T-helper 2 cell (primary cell): ENCODE measurements at regions not wholly inside any gene's neighbourhood (a gene's known extent, or its start where the extent isn't known, plus 50 kb on each side); places are given as distances from the start of the nearest gene placed in this dataset.
A peak's percentile ranks its signal among the peaks of the same experiment; 100 is the strongest.
"Not testable (repeated sequence)": the region's sequence is repeated elsewhere in the genome, so short reads cannot be mapped to it uniquely, and the experiment has no call there.

Experiments
- DNase-seq, 5 experiments: peaks; one replicate each; pipeline versions ENCODE4 v3.0.0 to v3.0.0-alpha.2; 2012 to 2022

GRCh38 chr12:9543341-9543740, 64.4 kb downstream of the KLRB1 start:
- not testable (repeated sequence) for DNase-seq

GRCh38 chr12:9542827-9543226, 64.9 kb downstream of the KLRB1 start:
- DNase-seq = not testable (repeated sequence)

GRCh38 chr12:9515925-9516324, 91.8 kb downstream of the KLRB1 start:
- peak in 1 of 5 experiments; percentile 63 for DNase-seq

GRCh38 chr12:9512695-9513094, 95.0 kb downstream of the KLRB1 start:
- DNase-seq = not testable (repeated sequence)

DNA sequence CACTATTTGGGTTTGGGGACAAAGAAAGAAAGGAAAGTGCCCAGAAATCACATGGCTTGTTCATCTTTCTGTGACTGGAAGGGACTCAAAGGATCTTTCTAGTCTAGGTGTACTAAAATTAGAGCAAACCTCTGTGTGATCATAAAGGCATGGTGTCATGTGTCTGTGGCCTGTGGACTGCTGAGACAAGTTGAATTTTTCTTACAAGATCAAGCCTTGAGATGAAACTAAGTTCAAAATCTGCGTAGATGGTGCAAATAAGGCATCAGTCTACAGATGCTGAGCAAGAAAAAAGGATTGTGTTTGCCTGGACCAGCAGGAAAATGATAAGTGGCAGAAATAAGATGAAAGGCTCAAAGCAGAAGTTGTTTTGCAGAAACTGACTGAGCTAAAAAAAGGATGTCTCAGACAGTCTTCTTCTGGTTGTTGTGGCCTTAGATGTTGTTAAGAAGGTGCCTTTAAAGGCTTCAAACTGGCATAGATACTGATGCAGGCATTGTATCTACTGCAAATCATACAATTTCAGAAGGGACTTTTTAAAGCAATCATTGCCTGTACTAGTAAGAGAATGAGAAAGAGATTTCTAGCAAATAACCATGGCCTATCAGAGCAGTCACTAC, 97.2 kb downstream of the KLRB1 start:
- DNase-seq = not testable (repeated sequence)

GRCh38 chr12:9509464-9510161, 98.1 kb downstream of the KLRB1 start:
- DNase-seq = no peak

DNA sequence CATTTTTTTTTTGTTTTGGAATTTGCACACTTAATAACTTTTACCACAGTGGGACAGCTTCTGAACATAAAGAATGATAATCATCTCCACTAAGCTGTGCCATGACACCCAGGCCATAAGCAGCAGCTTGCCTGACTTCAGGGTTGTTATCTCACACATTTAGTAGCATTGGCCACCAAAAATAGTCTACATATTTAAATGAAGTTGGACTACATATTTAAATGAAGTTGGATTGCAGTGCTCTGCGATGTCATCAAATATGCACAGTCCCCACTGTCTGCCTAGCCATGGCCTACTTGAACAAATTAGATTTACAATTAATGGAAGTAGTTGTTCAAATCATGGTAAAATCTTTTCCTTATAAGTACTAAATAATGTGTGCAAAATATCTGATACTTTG, 101.0 kb downstream of the KLRB1 start:
- no peak for DNase-seq

GRCh38 chr12:9503384-9503783, 104.3 kb downstream of the KLRB1 start:
- DNase-seq = not testable (repeated sequence)

- not testable (repeated sequence) for DNase-seq
Observed at GRCh38 chr12:9502845-9503244, 104.9 kb downstream of the KLRB1 start.

- not testable (repeated sequence) for DNase-seq
Observed at GRCh38 chr12:9493325-9493724, 114.4 kb downstream of the KLRB1 start.

- DNase-seq = not testable (repeated sequence)
Observed at GRCh38 chr12:9481289-9481688, 126.4 kb downstream of the KLRB1 start.

- not testable (repeated sequence) for DNase-seq
Observed at GRCh38 chr12:9474197-9474596, 133.5 kb downstream of the KLRB1 start.

- DNase-seq = not testable (repeated sequence)
Observed at GRCh38 chr12:9473638-9474037, 134.1 kb downstream of the KLRB1 start.

DNA sequence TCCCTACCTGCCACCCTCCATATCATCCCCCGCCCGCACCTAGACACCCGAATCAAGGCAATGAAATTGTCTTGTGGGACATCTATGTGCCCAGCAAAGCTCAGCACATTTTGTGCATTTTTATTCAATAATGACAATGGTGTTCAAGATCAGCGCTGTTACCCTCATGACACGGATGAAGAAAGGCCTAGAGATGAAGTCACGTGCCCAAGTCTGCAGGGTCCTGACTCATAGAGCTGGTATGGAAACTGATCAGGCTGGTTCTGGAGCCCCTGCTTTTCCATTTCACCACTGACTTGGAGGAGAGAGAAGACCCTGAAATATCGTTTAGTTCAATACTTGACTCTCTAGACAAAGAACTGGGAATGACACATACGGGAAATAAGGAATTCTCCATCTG, 136.2 kb downstream of the KLRB1 start:
- DNase-seq = not testable (repeated sequence)

GRCh38 chr12:9470367-9470766, 137.3 kb downstream of the KLRB1 start:
- DNase-seq = peak in 1 of 5 experiments; percentile 29

GRCh38 chr12:9469956-9470355, 137.8 kb downstream of the KLRB1 start:
- not testable (repeated sequence) for DNase-seq

- DNase-seq = not testable (repeated sequence)
Observed at GRCh38 chr12:9469463-9469862, 138.3 kb downstream of the KLRB1 start.

DNA sequence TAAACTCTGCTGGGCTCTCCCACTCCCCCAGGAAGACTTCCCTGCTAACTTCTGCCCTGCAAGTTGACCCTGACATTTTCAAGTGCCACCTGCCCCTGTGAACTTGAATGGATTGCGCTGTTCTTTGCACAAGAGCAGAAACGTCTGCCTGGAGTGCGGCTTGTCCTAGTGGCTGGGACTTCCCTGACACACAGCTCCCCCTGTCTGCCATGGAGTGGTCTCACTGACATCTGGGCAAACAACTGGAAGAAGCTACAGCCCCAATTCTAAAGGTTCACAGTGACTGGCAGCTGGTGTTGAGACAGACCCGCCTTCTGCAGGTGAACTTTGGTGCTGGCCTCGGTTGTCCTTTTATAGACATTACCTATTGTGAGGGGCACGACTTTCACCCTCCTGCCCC, 138.7 kb downstream of the KLRB1 start:
- DNase-seq = peak in 1 of 5 experiments; percentile 34

DNA sequence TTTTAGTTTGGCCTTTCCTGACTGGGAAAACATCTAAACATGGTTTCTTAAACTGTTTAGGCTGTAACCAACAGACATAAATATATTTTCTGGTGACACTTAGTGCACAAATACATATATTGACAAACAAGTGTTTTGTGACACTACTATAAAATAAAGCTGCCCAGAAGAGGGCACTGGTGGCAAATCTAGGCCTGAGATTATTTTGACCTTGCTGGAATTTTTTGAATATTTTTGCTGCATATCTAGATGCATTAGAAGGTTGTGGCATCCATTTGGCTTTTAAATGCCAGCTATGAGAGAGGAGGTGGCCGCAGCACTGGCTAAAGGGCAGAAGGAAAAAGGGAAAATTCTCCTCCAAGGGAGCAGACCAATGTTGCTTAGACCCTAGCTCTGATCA, 139.6 kb downstream of the KLRB1 start:
- DNase-seq = peak in 1 of 5 experiments; percentile 29

DNA sequence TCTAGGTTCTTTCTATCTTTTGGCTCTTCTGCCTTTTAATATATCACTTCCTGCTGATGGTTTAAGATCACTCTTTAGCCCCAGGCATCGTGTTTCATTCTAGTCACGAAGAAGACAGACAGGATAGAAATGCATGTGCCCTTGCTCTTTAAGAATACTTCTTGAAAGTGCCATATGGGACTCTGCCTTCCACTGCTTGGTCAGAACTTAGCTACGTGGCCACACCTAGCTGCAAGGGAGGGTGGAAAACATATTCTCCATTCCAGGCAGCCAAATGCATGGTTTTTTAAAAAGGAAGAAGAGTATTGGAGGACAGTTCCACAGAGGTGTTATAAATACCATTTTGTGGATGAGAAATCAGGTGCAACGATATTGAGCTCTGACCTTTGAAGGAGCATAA, 143.3 kb downstream of the KLRB1 start:
- DNase-seq = no peak

DNA sequence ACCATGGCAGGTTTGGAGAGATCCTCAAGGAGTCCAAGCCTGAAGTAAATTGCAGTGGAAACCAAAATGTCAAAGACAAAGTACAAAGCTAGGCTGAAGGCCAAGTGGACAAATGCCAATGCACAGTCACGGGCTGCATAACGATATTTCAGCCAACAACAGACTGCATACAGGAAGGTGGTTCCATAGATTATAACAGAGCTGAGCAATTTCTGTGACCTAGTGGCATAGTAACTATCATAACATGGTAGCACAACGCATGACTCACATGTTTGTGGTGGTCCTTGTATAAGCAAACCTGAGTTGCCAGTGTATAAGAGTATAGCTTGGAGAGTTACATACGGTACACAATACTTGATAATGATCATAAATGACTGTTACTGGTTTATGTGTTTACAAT, 152.2 kb downstream of the KLRB1 start:
- not testable (repeated sequence) for DNase-seq

DNA sequence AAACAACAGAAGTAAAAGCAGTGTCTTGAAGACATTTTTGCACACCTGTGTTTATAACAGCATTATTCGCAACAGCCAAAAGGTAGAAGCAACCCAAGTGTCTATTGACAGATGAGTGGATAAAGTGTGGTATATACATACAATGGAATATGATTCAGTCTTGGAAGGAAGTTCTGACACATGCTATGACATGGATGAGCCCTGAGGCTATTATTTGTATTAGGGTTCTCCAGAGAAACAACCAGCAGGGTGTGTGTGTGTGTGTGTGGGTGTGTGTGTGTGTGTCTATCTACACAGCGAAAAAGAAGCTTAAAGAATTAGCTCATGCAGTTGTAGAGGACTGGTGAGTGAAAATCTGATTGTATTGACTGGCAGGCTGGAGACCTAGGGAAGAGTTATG, 153.7 kb downstream of the KLRB1 start:
- not testable (repeated sequence) for DNase-seq

DNA sequence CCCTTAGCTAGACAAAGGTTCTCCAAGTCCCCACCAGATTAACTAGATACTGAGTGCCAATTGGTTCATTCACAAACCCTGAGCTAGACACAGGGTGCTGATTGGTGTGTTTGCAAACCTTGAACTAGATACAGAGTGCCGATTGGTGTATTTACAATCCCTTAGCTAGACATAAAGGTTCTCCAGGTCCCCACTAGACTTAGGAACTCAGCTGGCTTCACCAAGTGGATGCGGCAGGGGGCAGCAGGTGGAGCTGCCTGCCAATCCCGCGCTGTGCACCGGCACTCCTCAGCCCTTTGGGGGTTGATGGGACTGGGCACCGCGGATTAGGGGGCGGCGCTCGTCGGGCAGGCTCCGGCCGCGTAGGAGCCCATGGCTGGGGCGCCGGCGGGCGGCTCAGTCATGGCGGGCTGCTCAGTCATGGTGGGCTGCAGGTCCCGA, 157.6 kb downstream of the KLRB1 start:
- DNase-seq = peak in 3 of 5 experiments; percentile 9 to 59 (median 41)

DNA sequence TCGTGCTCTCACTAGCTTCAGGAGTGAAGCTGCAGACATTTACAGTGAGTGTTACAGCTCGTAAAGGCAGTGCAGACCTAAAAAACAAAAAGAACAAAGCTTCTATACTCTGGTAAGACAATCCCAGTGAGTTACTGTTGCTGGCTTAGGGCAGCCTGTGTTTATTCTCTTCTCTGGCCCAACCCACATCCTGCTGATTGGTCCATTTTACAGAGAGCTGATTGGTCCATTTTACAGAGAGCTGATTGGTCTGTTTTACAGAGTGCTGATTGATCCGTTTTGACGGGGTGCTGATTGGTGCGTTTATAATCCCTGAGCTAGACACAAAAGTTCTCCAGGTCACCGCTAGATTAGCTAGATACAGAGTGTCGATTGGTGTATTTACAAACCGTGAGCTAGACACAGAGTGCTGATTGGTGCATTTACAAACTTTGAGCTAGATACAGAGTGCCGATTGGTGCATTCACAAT, 158.0 kb downstream of the KLRB1 start:
- DNase-seq = peak in 1 of 5 experiments; percentile 46
